ENCODE measurements at regions not wholly inside any gene's neighbourhood (a gene's known extent, or its start where the extent isn't known, plus 50 kb on each side); places are given as distances from the start of the nearest gene placed in this dataset.

DNA sequence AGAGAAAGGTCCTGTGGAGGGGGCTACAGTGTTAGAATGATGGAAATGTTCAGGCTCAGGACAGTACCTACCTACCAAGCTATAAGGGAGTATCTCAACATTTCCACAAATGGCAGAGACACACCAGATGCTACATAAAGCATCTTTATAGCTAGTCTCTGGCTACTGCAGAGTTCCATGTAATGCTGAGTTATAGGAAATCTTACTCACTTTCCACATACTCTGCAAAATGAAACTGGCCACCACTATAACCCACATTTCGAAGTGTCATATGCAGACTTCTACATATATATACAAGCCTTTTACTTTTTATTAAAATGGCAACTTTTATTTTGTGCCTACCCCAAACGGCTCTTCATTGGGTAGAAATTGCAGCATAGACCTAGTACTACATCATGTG, 85.5 kb downstream of the FAS start:
- TF ChIP-seq, protein P1, sequence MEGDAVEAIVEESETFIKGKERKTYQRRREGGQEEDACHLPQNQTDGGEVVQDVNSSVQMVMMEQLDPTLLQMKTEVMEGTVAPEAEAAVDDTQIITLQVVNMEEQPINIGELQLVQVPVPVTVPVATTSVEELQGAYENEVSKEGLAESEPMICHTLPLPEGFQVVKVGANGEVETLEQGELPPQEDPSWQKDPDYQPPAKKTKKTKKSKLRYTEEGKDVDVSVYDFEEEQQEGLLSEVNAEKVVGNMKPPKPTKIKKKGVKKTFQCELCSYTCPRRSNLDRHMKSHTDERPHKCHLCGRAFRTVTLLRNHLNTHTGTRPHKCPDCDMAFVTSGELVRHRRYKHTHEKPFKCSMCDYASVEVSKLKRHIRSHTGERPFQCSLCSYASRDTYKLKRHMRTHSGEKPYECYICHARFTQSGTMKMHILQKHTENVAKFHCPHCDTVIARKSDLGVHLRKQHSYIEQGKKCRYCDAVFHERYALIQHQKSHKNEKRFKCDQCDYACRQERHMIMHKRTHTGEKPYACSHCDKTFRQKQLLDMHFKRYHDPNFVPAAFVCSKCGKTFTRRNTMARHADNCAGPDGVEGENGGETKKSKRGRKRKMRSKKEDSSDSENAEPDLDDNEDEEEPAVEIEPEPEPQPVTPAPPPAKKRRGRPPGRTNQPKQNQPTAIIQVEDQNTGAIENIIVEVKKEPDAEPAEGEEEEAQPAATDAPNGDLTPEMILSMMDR (conservative IDR thresholded peaks at IDR 0.05; ENCODE audit: low read depth, low read length): no peak
- no peak for TF ChIP-seq EZH2 (IDR thresholded peaks at IDR 0.05; ENCODE audit: low read length, unreplicated experiment)
